Bronchial epithelial cell (primary cell): ENCODE measurements at regions not wholly inside any gene's neighbourhood (a gene's known extent, or its start where the extent isn't known, plus 50 kb on each side); places are given as distances from the start of the nearest gene placed in this dataset.

Experiments used
- DNase-seq: peaks from one replicate; pipeline ENCODE4 v3.0.0-alpha.2; 2010; ENCODE audit warnings: low read depth
- FAIRE-seq: peaks from 2 replicates; lab custom pipeline; 2011; peaks lifted over from hg19 to GRCh38; lab: Jason Lieb, UNC
- H3K27me3 ChIP-seq: 2 replicates; pipeline ENCODE4 v1.5.1; 2011; ENCODE audit warnings: low read length; ENCODE audit not compliant: control insufficient read depth, insufficient read depth
- H3K36me3 ChIP-seq: 2 replicates; pipeline ENCODE4 v1.5.1; 2011; ENCODE audit warnings: low read length; ENCODE audit not compliant: control insufficient read depth, insufficient read depth
- H3K4me3 ChIP-seq: 2 replicates; pipeline ENCODE4 v1.5.1; 2011; ENCODE audit warnings: mild to moderate bottlenecking, low read depth, low read length, control low read depth
- TF ChIP-seq, protein P1 (sequence below): IDR thresholded peaks from 2 replicates; pipeline ENCODE4 v1.5.1; 2011; ENCODE audit warnings: mild to moderate bottlenecking, moderate library complexity, low read length, control low read depth, inconsistent platforms; ENCODE audit not compliant: insufficient read depth, severe bottlenecking

GRCh38 chr13:81760316-81760715 lies 1419.4 kb upstream of the SPRY2 start:
- no peak overlapping the region for H3K4me3 ChIP-seq
- FAIRE-seq = no peak
- no peaks in the 10 kb centered on the region for H3K27me3 ChIP-seq
- no peaks in the 10 kb centered on the region for H3K36me3 ChIP-seq
- TF ChIP-seq, protein P1, sequence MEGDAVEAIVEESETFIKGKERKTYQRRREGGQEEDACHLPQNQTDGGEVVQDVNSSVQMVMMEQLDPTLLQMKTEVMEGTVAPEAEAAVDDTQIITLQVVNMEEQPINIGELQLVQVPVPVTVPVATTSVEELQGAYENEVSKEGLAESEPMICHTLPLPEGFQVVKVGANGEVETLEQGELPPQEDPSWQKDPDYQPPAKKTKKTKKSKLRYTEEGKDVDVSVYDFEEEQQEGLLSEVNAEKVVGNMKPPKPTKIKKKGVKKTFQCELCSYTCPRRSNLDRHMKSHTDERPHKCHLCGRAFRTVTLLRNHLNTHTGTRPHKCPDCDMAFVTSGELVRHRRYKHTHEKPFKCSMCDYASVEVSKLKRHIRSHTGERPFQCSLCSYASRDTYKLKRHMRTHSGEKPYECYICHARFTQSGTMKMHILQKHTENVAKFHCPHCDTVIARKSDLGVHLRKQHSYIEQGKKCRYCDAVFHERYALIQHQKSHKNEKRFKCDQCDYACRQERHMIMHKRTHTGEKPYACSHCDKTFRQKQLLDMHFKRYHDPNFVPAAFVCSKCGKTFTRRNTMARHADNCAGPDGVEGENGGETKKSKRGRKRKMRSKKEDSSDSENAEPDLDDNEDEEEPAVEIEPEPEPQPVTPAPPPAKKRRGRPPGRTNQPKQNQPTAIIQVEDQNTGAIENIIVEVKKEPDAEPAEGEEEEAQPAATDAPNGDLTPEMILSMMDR = no peak
- DNase-seq = peak; percentile 33

GRCh38 chr13:81757348-81757970 lies 1416.5 kb upstream of the SPRY2 start:
- no peaks in the 10 kb centered on the region for H3K36me3 ChIP-seq
- no peak overlapping the region for H3K4me3 ChIP-seq
- FAIRE-seq (no peak), DNase-seq (no peak)
- no peaks in the 10 kb centered on the region for H3K27me3 ChIP-seq
- TF ChIP-seq, protein P1 = no peak

- no peak for FAIRE-seq
- TF ChIP-seq, protein P1 = no peak
- DNase-seq = no peak
Observed at GRCh38 chr13:81745391-81745790, 1404.5 kb upstream of the SPRY2 start.

DNA sequence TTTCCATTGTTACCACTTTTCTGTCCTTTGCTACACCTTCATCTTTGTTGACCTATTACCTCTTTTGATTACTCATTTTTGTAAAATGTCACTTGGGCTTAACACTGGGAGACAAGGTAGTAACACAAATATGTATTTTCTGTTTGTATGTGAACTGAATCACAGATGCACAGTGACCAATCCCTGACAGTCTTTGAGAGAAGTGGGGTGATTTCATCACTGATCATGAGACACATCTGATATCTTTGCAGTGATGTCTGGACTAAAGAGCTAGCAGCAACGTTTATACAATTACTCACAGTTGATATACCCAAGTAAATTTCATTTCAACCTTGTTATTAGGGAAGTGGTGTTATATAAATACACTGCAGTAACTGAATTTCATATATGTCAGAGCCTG lies 1397.4 kb upstream of the SPRY2 start:
- Histone ChIP-seq H3K27me3 (no peaks in the 10 kb centered on the region), H3K4me3 (no peak overlapping the region), H3K36me3 (no peaks in the 10 kb centered on the region)
- peak; percentile 76 for FAIRE-seq
- peak; percentile 97 for DNase-seq
- TF ChIP-seq, protein P1 = no peak

More at GRCh38 chr13:81745391-81745790, 1404.5 kb upstream of the SPRY2 start:
- Histone ChIP-seq H3K4me3 (no peak overlapping the region), H3K27me3 (no peaks in the 10 kb centered on the region), H3K36me3 (no peaks in the 10 kb centered on the region)

- Histone ChIP-seq H3K4me3 (no peak overlapping the region), H3K36me3 (no peaks in the 10 kb centered on the region), H3K27me3 (no peaks in the 10 kb centered on the region)
- TF ChIP-seq, protein P1 = no peak
- FAIRE-seq (peak; percentile 97), DNase-seq (peak; percentile 97)
Observed at GRCh38 chr13:81726037-81726726, 1385.3 kb upstream of the SPRY2 start.
